ENCODE measurements at regions not wholly inside any gene's neighbourhood (a gene's known extent, or its start where the extent isn't known, plus 50 kb on each side); places are given as distances from the start of the nearest gene placed in this dataset.

DNA sequence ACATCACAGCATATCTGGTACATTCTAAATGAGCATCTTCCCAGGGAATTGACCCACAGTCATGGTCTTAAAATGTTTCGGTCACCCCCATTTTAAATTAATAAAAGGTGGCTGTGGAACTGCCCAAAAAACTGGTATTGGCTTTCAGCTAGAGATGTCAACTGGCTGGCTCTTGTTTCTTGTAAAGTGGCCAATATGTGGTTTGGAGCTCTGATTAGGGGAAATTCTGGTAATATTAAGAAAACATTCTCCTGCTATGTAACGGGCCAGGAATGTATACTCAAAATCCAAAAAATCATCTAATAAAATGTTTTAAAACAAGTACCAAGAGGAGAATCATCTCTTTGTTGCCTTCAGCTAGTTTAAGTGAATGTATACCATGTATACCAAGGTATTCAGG, 62.0 kb upstream of the VCX2 start:
- TF ChIP-seq, protein P1, sequence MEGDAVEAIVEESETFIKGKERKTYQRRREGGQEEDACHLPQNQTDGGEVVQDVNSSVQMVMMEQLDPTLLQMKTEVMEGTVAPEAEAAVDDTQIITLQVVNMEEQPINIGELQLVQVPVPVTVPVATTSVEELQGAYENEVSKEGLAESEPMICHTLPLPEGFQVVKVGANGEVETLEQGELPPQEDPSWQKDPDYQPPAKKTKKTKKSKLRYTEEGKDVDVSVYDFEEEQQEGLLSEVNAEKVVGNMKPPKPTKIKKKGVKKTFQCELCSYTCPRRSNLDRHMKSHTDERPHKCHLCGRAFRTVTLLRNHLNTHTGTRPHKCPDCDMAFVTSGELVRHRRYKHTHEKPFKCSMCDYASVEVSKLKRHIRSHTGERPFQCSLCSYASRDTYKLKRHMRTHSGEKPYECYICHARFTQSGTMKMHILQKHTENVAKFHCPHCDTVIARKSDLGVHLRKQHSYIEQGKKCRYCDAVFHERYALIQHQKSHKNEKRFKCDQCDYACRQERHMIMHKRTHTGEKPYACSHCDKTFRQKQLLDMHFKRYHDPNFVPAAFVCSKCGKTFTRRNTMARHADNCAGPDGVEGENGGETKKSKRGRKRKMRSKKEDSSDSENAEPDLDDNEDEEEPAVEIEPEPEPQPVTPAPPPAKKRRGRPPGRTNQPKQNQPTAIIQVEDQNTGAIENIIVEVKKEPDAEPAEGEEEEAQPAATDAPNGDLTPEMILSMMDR (IDR thresholded peaks at IDR 0.05), result no peak
- TF ChIP-seq POLR2AphosphoS5 (IDR thresholded peaks at IDR 0.05), result no peak
- TF ChIP-seq EP300 (IDR thresholded peaks at IDR 0.05), result no peak
- TF ChIP-seq POLR2A (IDR thresholded peaks at IDR 0.05), result no peak

Data from stomach (tissue), 4 donors.